RWPE2 (cell line): ENCODE measurements at regions not wholly inside any gene's neighbourhood (a gene's known extent, or its start where the extent isn't known, plus 50 kb on each side); places are given as distances from the start of the nearest gene placed in this dataset.

ENCODE experiments used
- ATAC-seq: fragments of 200-7000 bp; cut with Tn5 transposase; 3 replicates; pipeline ENCODE4 v1.9.1; 2021; ENCODE audit warnings: low read depth
- DNase-seq: peaks from one replicate; pipeline ENCODE4 v3.0.0-alpha.2; 2020; ENCODE audit warnings: low spot score
- H3K27ac ChIP-seq: fragments of 450-650 bp; 2 replicates; pipeline ENCODE4 v1.5.1; 2017; ENCODE audit warnings: mild to moderate bottlenecking; ENCODE audit not compliant: poor library complexity, severe bottlenecking
- H3K27me3 ChIP-seq: fragments of 250-450 bp; sonication (Bioruptor Pico); 2 replicates; pipeline ENCODE4 v1.5.1; 2021; ENCODE audit warnings: mild to moderate bottlenecking, moderate library complexity; ENCODE audit not compliant: insufficient read depth, poor library complexity, severe bottlenecking
- H3K36me3 ChIP-seq: fragments of 250-450 bp; sonication (Bioruptor Pico); 2 replicates; pipeline ENCODE4 v1.5.1; 2020; ENCODE audit warnings: low read depth, mild to moderate bottlenecking, moderate library complexity
- H3K4me1 ChIP-seq: fragments of 250-450 bp; sonication (Bioruptor Pico); 2 replicates; pipeline ENCODE4 v1.5.1; 2021; ENCODE audit warnings: mild to moderate bottlenecking, moderate library complexity; ENCODE audit not compliant: insufficient read depth, poor library complexity, severe bottlenecking
- H3K4me3 ChIP-seq: fragments of 250-450 bp; sonication (Bioruptor Pico); 2 replicates; pipeline ENCODE4 v1.5.1; 2021; ENCODE audit warnings: mild to moderate bottlenecking, moderate library complexity; ENCODE audit not compliant: severe bottlenecking
- H3K9me3 ChIP-seq: fragments of 250-450 bp; sonication (Bioruptor Pico); 2 replicates; pipeline ENCODE4 v1.5.1; 2021; ENCODE audit warnings: mild to moderate bottlenecking, moderate library complexity; ENCODE audit not compliant: severe bottlenecking
- CTCF ChIP-seq: fragments of 450-650 bp; IDR thresholded peaks from one replicate; pipeline ENCODE4 v1.5.1; 2017; ENCODE audit warnings: mild to moderate bottlenecking, moderate library complexity; ENCODE audit not compliant: poor library complexity, severe bottlenecking

GRCh38 chr2:45162711-45163110 is 153.5 kb upstream of the SIX2 start:
- Histone ChIP-seq H3K9me3 (no peaks in the 10 kb centered on the region), H3K27ac (no peak overlapping the region), H3K4me1 (peaks cover 3% of the 10 kb centered on the region), H3K36me3 (no peaks in the 10 kb centered on the region), H3K27me3 (no peaks in the 10 kb centered on the region), H3K4me3 (no peak overlapping the region)
- TF ChIP-seq CTCF: no peak
- DNase-seq (no peak), ATAC-seq (no peak)

- no peak for TF ChIP-seq CTCF
- no peaks in the 10 kb centered on the region for H3K27me3 ChIP-seq
- peaks cover 3% of the 10 kb centered on the region for H3K9me3 ChIP-seq
- H3K4me3 ChIP-seq: no peak overlapping the region
- no peak overlapping the region for H3K27ac ChIP-seq
- ATAC-seq (no peak), DNase-seq (no peak)
- no peaks in the 10 kb centered on the region for H3K36me3 ChIP-seq
- peaks cover 3% of the 10 kb centered on the region for H3K4me1 ChIP-seq
Measured at GRCh38 chr2:45156605-45157004, 147.4 kb upstream of the SIX2 start.

GRCh38 chr2:45154606-45155155 is 145.4 kb upstream of the SIX2 start:
- ATAC-seq (no peak), DNase-seq (no peak)
- Histone ChIP-seq H3K27ac (no peak overlapping the region), H3K4me3 (no peak overlapping the region), H3K4me1 (no peaks in the 10 kb centered on the region), H3K36me3 (no peaks in the 10 kb centered on the region), H3K9me3 (peaks cover 3% of the 10 kb centered on the region), H3K27me3 (no peaks in the 10 kb centered on the region)
- TF ChIP-seq CTCF: no peak

- no peak for TF ChIP-seq CTCF
- H3K4me1 ChIP-seq: no peaks in the 10 kb centered on the region
- H3K36me3 ChIP-seq: no peaks in the 10 kb centered on the region
- no peak for ATAC-seq
- no peak overlapping the region for H3K27ac ChIP-seq
- no peaks in the 10 kb centered on the region for H3K27me3 ChIP-seq
- peaks cover 3% of the 10 kb centered on the region for H3K9me3 ChIP-seq
- no peak for DNase-seq
- no peak overlapping the region for H3K4me3 ChIP-seq
Measured at GRCh38 chr2:45154144-45154543, 144.9 kb upstream of the SIX2 start.

- no peak for DNase-seq
Measured at GRCh38 chr2:45153121-45153520, 143.9 kb upstream of the SIX2 start.

More at GRCh38 chr2:45153121-45153520, 143.9 kb upstream of the SIX2 start:
- TF ChIP-seq CTCF: no peak
- ATAC-seq: no peak
- H3K27me3 ChIP-seq: no peaks in the 10 kb centered on the region
- H3K9me3 ChIP-seq: peaks cover 3% of the 10 kb centered on the region
- no peak overlapping the region for H3K27ac ChIP-seq
- no peaks in the 10 kb centered on the region for H3K36me3 ChIP-seq
- no peak overlapping the region for H3K4me3 ChIP-seq
- H3K4me1 ChIP-seq: no peaks in the 10 kb centered on the region
